ENCODE measurements at regions not wholly inside any gene's neighbourhood (a gene's known extent, or its start where the extent isn't known, plus 50 kb on each side); places are given as distances from the start of the nearest gene placed in this dataset.

GRCh38 chr6:120875900-120876299, 458.4 kb downstream of the TBC1D32 start:
- Mint-ChIP-seq H3K4me3 (no peak overlapping the region), H3K27me3 (ENCODE audit: insufficient read depth, low read depth, poor library complexity) (peaks cover 5% of the 10 kb centered on the region), H3K27ac (no peak overlapping the region), H3K9me3 (no peaks in the 10 kb centered on the region), H3K4me1 (no peaks in the 10 kb centered on the region), H3K36me3 (ENCODE audit: low read depth) (no peaks in the 10 kb centered on the region)
- Histone ChIP-seq H3K4me3 (no peak overlapping the region), H2AFZ (no peak overlapping the region), H3K36me3 (ENCODE audit: insufficient read depth) (no peaks in the 10 kb centered on the region), H4K20me1 (replicated peaks; ENCODE audit: insufficient read depth) (no peaks in the 10 kb centered on the region), H3K4me2 (no peak overlapping the region), H3K9me2 (ENCODE audit: insufficient read depth) (0 out of 2 replicates have a peak, but pooled peaks cover 4% of the 10 kb centered on the region), H3K27ac (ENCODE audit: low read depth) (no peak overlapping the region), H3K27me3 (ENCODE audit: insufficient read depth) (no peaks in the 10 kb centered on the region), H3F3A (replicated peaks; ENCODE audit: low read depth) (no peaks in the 10 kb centered on the region), H3K4me1 (ENCODE audit: insufficient read depth) (no peaks in the 10 kb centered on the region), H3K79me2 (replicated peaks; ENCODE audit: insufficient read depth) (no peaks in the 10 kb centered on the region)
- DNase-seq (ENCODE audit: low spot score): no peak
- no peak for ATAC-seq
- TF ChIP-seq EZH2 (IDR thresholded peaks at IDR 0.05; ENCODE audit: low read depth, unreplicated experiment) (no peak), REST (IDR thresholded peaks at IDR 0.05; ENCODE audit: unreplicated experiment) (no peak), STAT1 (IDR thresholded peaks at IDR 0.05; ENCODE audit: unreplicated experiment) (no peak), NANOG (IDR thresholded peaks at IDR 0.05; ENCODE audit: borderline replicate concordance) (no peak), ETS1 (IDR thresholded peaks at IDR 0.05) (no peak), CTCF (conservative IDR thresholded peaks at IDR 0.05; ENCODE audit: low read depth in 2 of 2) (no peak)

- no peaks in the 10 kb centered on the region for H3F3A ChIP-seq (replicated peaks; ENCODE audit: low read depth)
- no peak overlapping the region for H3K4me3 Mint-ChIP-seq
- H3K79me2 ChIP-seq (replicated peaks; ENCODE audit: insufficient read depth): no peaks in the 10 kb centered on the region
- no peaks in the 10 kb centered on the region for H3K27me3 ChIP-seq (ENCODE audit: insufficient read depth)
- no peaks in the 10 kb centered on the region for H3K4me1 Mint-ChIP-seq
- no peak overlapping the region for H3K4me3 ChIP-seq
- H3K27ac Mint-ChIP-seq: no peak overlapping the region
- H3K36me3 ChIP-seq (ENCODE audit: insufficient read depth): no peaks in the 10 kb centered on the region
- H2AFZ ChIP-seq: no peak overlapping the region
- H4K20me1 ChIP-seq (replicated peaks; ENCODE audit: insufficient read depth): no peaks in the 10 kb centered on the region
- H3K36me3 Mint-ChIP-seq (ENCODE audit: low read depth): no peaks in the 10 kb centered on the region
- no peak for DNase-seq (ENCODE audit: low spot score)
- no peaks in the 10 kb centered on the region for H3K9me3 Mint-ChIP-seq
- no peak overlapping the region for H3K4me2 ChIP-seq
- no peak for TF ChIP-seq EZH2 (IDR thresholded peaks at IDR 0.05; ENCODE audit: low read depth, unreplicated experiment)
- ATAC-seq: no peak
- no peaks in the 10 kb centered on the region for H3K4me1 ChIP-seq (ENCODE audit: insufficient read depth)
- H3K27ac ChIP-seq (ENCODE audit: low read depth): no peak overlapping the region
- H3K9me2 ChIP-seq (ENCODE audit: insufficient read depth): 0 out of 2 replicates have a peak, but pooled peaks cover 4% of the 10 kb centered on the region
- H3K27me3 Mint-ChIP-seq (ENCODE audit: insufficient read depth, low read depth, poor library complexity): peaks cover 5% of the 10 kb centered on the region
Observed at GRCh38 chr6:120874422-120874821, 459.9 kb downstream of the TBC1D32 start.
